ENCODE measurements at regions not wholly inside any gene's neighbourhood (a gene's known extent, or its start where the extent isn't known, plus 50 kb on each side); places are given as distances from the start of the nearest gene placed in this dataset.
"Not testable (repeated sequence)": the region's sequence is repeated elsewhere in the genome, so short reads cannot be mapped to it uniquely, and the experiment has no call there.

- peaks cover 8% of the 10 kb centered on the region; the same call in 1 of the 2 replicates for H3K9me3 Mint-ChIP-seq
- H3K4me1 Mint-ChIP-seq (ENCODE audit: low read depth) = no peaks in the 10 kb centered on the region
- no peak overlapping the region for H3K27ac Mint-ChIP-seq
- TF ChIP-seq CTCF (IDR thresholded peaks at IDR 0.05) = no peak
- DNase-seq = no peak
- H3K36me3 Mint-ChIP-seq (ENCODE audit: low read depth) = no peaks in the 10 kb centered on the region
- H3K4me3 Mint-ChIP-seq = no peak overlapping the region
- H3K27me3 Mint-ChIP-seq (ENCODE audit: insufficient read depth) = no peaks in the 10 kb centered on the region; the same call in 1 of the 2 replicates
Measured at GRCh38 chr4:103948244-103949018, 228.6 kb upstream of the TACR3 start.

GRCh38 chr4:103947617-103948016, 227.8 kb upstream of the TACR3 start:
- no peak for DNase-seq
- Mint-ChIP-seq H3K27ac (no peak overlapping the region), H3K4me1 (ENCODE audit: low read depth) (no peaks in the 10 kb centered on the region), H3K27me3 (ENCODE audit: insufficient read depth) (no peaks in the 10 kb centered on the region; the same call in 1 of the 2 replicates), H3K36me3 (ENCODE audit: low read depth) (no peaks in the 10 kb centered on the region), H3K9me3 (no peaks in the 10 kb centered on the region; the same call in 1 of the 2 replicates), H3K4me3 (no peak overlapping the region)
- no peak for TF ChIP-seq CTCF (IDR thresholded peaks at IDR 0.05)

- not testable (repeated sequence) for H3K27ac Mint-ChIP-seq; H3K36me3 Mint-ChIP-seq (ENCODE audit: low read depth); H3K4me3 Mint-ChIP-seq
Measured at GRCh38 chr4:103946621-103947268, 227.0 kb upstream of the TACR3 start.

GRCh38 chr4:103938488-103938887, 218.7 kb upstream of the TACR3 start:
- DNase-seq = no peak
- no peaks in the 10 kb centered on the region; the same call in 1 of the 2 replicates for H3K9me3 Mint-ChIP-seq
- H3K27me3 Mint-ChIP-seq (ENCODE audit: insufficient read depth) = peaks cover 3% of the 10 kb centered on the region; the same call in 1 of the 2 replicates
- no peak overlapping the region for H3K27ac Mint-ChIP-seq
- no peak overlapping the region for H3K4me3 Mint-ChIP-seq
- TF ChIP-seq CTCF (IDR thresholded peaks at IDR 0.05) = no peak
- no peaks in the 10 kb centered on the region for H3K36me3 Mint-ChIP-seq (ENCODE audit: low read depth)
- no peaks in the 10 kb centered on the region for H3K4me1 Mint-ChIP-seq (ENCODE audit: low read depth)

More at GRCh38 chr4:103946621-103947268, 227.0 kb upstream of the TACR3 start:
- H3K9me3 Mint-ChIP-seq; DNase-seq; H3K27me3 Mint-ChIP-seq (ENCODE audit: insufficient read depth); H3K4me1 Mint-ChIP-seq (ENCODE audit: low read depth): not testable (repeated sequence)

- H3K36me3 Mint-ChIP-seq (ENCODE audit: low read depth) = no peaks in the 10 kb centered on the region
- DNase-seq = no peak
- H3K4me1 Mint-ChIP-seq (ENCODE audit: low read depth) = no peaks in the 10 kb centered on the region
- no peak overlapping the region for H3K27ac Mint-ChIP-seq
- no peak for TF ChIP-seq CTCF (IDR thresholded peaks at IDR 0.05)
- H3K27me3 Mint-ChIP-seq (ENCODE audit: insufficient read depth) = 0 out of 2 replicates have a peak, but pooled peaks cover 2% of the 10 kb centered on the region
- H3K4me3 Mint-ChIP-seq = no peak overlapping the region
- no peaks in the 10 kb centered on the region; the same call in 1 of the 2 replicates for H3K9me3 Mint-ChIP-seq
Measured at GRCh38 chr4:103936653-103937145, 216.9 kb upstream of the TACR3 start.
